Activated CD4-positive, alpha-beta T cell treated with anti-CD3 and anti-CD28 coated beads, Interleukin-2, Interleukin-6, amounts not matched to agents 100 ng/mL and 50 ng/mL, durations not matched to agents 16 hours and 8 hours (primary cell): ENCODE measurements at regions not wholly inside any gene's neighbourhood (a gene's known extent, or its start where the extent isn't known, plus 50 kb on each side); places are given as distances from the start of the nearest gene placed in this dataset.
"Not testable (repeated sequence)": the region's sequence is repeated elsewhere in the genome, so short reads cannot be mapped to it uniquely, and the experiment has no call there.

Experiments used
- DNase-seq: peaks from one replicate; pipeline ENCODE4 v3.0.0-alpha.2; 2020

DNA sequence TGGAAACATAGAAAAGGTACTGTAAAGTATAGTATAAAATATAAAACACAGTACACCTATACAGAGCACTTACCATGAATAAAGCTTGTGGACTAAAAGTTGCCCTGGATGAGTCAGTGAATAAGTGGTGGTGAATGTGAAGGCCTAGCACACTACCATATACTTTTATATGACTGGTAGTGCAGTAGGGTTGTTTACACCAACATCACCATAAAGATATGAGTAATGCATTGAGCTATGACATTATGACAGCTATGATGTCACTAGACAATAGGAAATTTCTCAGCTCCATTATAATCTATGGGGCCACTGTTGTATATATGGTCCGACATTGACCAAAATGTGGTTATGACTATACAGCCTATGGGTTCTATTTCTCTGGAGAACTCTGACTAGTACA is 291.8 kb upstream of the ACTBL2 start:
- DNase-seq: no peak

GRCh38 chr5:57772512-57772911 is 289.9 kb upstream of the ACTBL2 start:
- DNase-seq: no peak

DNA sequence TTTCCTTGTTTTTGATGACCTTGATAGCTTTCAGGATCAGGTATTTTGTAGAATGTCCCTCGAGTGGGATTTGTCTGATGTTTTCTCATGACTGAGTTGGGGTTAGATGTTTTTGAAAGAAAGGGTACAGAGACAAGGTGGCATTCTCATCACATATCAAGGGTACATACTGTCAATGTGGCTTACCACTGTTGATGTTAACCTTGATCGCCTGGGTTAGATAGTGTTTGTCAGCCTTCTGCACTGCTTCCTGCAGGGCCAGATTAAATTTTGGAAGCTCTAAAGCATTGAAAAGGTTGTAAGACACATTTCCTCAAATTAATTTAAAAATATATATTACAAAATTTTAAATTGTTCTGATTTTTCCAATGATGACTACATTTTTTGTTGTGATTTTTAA is 287.4 kb upstream of the ACTBL2 start:
- DNase-seq: no peak

GRCh38 chr5:57768745-57769144 is 286.1 kb upstream of the ACTBL2 start:
- DNase-seq: no peak

DNA sequence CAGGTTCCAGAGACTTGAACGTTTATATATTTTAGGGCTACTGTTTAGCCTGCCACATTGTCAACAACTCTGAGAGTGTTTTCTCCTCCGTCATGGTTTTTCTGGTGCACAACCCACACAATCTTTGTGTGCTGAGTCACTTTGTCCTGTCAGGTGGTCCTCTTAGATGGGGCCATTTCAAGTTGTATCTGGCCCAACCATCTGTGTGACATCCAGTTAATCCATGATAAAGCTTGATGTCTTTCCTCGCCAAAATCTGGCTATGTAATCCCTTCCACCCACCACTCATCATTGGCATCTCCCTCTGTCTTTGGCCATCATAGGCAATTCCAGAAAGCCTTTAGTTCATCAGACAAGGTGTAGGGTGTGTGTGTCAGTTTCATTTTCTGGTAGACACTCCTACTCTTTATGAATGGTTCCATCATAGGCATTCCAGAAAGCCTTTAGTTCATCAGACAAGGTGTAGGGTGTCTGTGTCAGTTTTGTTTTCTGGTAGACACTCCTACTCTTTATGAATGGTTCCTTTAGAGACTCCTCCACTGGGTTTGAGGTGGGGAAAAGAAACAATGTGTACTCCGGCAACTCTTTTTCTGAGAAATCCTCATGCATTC is 282.0 kb upstream of the ACTBL2 start:
- DNase-seq: no peak

- no peak for DNase-seq
These were observed 278.9 kb upstream of the ACTBL2 start for GRCh38 chr5:57761513-57761912.

DNA sequence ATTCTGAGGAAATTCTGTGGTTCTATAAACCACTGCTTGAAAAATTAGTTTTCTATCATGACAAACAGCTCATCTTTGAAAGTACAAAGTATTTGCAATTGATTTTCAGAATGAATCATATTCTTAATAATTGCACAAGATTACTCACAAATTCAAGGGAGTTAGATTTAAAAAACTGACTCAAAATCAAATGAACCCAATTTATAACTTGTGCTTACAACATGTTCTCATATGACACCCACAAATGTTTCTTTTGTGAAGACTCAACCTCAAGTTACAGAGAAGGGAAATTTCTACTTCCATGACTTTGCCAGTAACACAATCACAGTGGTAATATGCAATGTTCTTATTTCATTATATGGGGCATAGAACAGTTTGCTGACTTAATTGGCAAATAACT is 272.0 kb upstream of the ACTBL2 start:
- DNase-seq: no peak

GRCh38 chr5:57753446-57753845 is 270.8 kb upstream of the ACTBL2 start:
- no peak for DNase-seq

- DNase-seq: no peak
These were observed 269.1 kb upstream of the ACTBL2 start for GRCh38 chr5:57751710-57752109.

GRCh38 chr5:57750891-57751290 is 268.3 kb upstream of the ACTBL2 start:
- no peak for DNase-seq

GRCh38 chr5:57750282-57750681 is 267.7 kb upstream of the ACTBL2 start:
- DNase-seq: no peak

- no peak for DNase-seq
These were observed 266.8 kb upstream of the ACTBL2 start for GRCh38 chr5:57749396-57749795.

DNA sequence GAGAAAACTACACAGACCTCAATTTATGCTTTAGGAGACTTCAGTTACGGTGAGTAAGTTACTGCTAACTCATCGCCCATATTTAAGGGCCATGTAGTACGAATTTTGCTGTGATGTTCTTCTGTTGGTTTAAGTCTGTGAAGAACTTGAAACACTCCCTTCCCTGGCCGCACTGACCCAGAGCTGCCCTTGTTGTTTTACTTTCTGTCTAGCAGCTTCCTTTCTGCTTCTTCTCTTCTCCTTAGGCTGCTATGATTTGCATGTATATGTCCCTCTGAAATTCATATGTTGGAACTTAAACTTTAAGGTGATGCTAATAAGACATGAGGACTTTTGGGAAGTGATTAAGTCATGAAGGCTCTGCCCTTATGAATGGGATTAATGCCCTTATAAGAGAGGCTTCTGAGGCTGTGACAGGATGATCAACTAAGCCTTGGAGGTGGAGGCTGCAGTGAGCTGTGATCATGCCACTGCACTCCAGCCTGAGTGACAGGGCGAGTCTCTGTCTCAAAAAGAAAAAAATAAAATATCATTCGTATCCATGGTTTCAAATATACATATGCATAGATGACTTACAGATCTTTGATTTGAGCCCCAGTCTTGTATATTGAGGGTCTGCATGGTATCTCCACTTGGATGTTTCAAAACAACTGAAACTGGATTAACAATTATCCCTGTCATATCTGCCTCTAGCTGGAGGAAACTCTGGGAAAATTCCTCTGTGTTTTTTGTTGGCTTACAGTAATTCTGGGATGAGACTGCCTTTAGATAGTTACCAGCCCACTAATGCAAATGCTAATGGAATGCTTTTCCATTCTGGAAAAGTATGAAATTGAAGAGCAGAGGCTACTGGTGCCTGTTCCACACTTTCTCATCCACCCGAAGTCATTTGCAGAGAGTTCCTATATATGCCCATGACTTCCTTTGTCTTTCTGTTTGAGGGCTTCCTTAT is 263.4 kb upstream of the ACTBL2 start:
- DNase-seq: no peak

DNA sequence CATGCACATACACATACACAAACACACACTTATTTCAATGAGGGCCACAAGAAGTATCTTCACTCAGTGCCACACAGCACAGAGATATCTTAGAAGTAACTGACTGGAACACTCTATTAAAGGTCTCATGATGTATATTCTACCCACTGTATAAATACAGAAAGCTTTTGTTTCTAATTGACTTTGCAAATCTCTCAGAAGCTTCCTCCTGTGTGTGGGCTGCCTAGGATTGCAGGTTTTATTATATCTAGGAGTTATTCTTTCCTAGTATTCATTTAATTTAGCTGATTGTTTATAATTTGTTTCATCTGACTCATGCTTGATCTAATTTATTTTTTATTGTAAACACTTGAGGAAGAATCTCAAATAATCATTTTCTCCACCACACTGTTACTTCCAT is 262.4 kb upstream of the ACTBL2 start:
- no peak for DNase-seq

DNA sequence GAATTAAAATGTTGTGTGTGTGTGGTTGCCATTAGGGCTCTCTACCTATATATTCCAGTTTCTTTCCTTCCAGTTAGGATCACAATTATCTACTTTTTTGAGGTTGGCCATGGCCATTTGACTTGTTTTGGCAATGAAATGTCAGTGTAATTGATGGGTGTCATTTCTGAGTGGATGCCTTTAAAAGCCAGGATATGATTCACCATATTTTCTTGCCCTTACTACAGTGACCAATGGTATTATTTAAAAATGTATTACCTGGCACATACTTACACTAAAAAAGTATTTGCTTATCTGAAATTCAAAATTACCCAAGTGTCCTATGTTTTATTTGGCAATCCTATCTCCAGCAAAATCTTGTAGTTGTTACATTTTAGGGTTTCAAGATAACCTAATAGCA is 258.7 kb upstream of the ACTBL2 start:
- no peak for DNase-seq

- no peak for DNase-seq
These were observed 256.2 kb upstream of the ACTBL2 start for GRCh38 chr5:57738787-57739186.

- no peak for DNase-seq
These were observed 255.7 kb upstream of the ACTBL2 start for GRCh38 chr5:57738301-57738700.

GRCh38 chr5:57736716-57737115 is 254.1 kb upstream of the ACTBL2 start:
- DNase-seq: no peak

DNA sequence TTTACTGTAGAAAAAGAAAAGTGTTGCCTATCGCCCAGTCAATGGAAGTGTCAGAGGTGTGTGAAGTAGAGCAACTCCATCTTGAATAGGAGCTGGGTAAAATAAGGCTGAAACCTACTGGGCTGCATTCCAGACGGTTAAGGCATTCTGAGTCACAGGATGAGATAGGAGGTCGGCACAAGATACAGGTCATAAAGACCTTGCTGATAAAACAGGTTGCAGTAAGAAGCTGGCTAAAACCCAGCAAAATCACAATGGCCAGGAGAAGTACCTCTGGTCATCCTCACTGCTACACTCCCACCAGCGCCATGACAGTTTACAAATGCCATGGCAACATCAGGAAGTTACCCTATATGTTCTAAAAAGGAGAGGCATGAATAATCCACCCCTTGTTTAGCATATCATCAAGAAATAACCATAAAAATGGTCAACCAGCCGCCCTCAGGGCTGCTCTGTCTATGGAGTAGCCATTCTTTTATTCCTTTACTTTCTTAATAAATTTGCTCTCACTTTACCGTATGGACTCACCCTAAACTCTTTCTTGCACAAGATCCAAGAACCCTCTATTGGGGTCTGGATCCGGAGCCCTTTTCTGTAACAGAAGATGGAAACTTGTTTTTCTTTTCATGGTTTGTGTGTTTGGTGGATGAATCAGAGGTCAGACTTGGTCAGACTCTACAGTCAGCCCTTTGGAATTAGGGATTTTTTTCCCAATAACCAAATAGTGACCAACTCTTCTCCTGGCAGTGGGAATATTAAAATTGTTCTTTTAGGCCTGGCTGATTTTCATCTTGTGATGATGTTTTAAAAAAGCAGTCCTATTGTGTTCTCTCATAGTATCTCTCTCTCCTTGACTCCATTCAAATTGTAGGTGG is 252.9 kb upstream of the ACTBL2 start:
- not testable (repeated sequence) for DNase-seq

DNA sequence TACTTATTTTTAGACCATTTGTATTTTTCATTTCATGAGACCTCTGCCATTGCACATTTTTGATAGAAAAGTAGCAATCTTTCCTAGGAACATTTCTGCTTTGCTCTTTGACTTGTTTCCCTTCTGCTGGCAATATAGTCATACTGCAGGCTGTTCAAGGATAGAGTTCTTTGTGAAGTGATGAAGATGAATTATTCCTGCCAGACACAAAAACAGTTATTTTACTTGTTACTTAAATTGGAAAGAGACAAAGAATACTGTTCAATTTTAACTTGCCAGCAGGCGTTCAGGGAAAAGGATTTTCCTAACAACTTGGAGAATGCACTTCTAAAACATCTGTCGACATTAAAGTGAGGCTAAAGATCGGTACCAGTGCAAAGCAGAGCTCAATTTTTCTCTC is 251.7 kb upstream of the ACTBL2 start:
- DNase-seq: no peak

DNA sequence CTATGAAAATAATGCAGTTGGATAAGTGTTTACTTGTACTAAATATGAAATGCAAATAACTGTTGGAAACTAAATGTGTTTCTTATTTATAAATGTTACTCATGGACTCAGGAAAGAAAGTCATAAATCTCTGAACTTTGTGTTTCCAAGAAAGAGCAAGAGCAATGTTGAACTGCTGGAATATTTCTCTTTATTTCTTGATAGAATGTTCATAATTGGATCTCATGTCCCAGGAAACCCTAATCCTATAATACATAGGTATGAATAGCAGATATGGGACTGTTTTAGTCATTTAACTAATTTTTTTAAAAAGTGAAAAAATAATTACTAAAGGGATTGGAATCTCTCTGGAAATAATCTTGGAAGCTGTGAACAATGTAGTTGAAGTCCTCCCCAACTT is 245.0 kb upstream of the ACTBL2 start:
- no peak for DNase-seq

GRCh38 chr5:57725658-57726504 is 243.3 kb upstream of the ACTBL2 start:
- no peak for DNase-seq

DNA sequence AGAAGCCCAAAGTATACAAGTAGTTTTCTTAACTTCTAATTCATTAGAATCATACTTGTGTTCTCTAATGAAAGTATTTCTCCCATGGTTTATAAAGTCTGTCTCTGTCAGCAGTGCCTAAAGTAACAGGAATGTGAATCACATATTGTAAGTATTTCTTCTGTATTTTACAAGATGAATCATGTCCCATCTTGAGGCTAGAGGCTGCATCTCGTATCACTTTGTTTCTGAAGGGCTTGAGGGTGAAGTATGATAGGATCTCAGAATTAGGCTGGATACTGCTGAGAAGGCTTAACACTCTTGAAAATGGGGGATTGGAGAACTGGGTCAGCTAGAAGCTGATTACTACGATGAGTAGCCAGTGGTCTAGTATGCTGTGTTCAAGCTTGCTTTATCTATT is 242.2 kb upstream of the ACTBL2 start:
- no peak for DNase-seq
